ENCODE measurements at regions not wholly inside any gene's neighbourhood (a gene's known extent, or its start where the extent isn't known, plus 50 kb on each side); places are given as distances from the start of the nearest gene placed in this dataset.

GRCh38 chr4:138448169-138448568, 206.0 kb upstream of the SLC7A11 start:
- no peak overlapping the region for H3K14ac ChIP-seq (replicated peaks; ENCODE audit: low read depth, low read length)
- H3K4ac ChIP-seq (ENCODE audit: low read depth, low read length), result no peak overlapping the region
- POLR2A ChIA-PET (ENCODE audit: unreplicated experiment), result no interaction called here
- no peak overlapping the region for H2AK9ac ChIP-seq (replicated peaks; ENCODE audit: low read depth, low read length, poor library complexity)
- H3K4me3 ChIP-seq (ENCODE audit: insufficient read depth, low read depth, low read length), result no peak overlapping the region
- dilution Hi-C loops (cut with HindIII; ENCODE audit: low sequenced_read_pairs, unreplicated experiment) (no loop called here), in situ Hi-C loops (cut with MboI; ENCODE audit: low sequenced_read_pairs) (no loop called here), intact Hi-C loops (cut with micrococcal nuclease) (no loop called here)
- no peak overlapping the region; the same call in 1 of the 2 replicates for H3K56ac ChIP-seq (ENCODE audit: extremely low read depth, insufficient read depth, low read length)
- ATAC-seq (ENCODE audit: low read depth) (no peak), DNase-seq (no peak)
- no peaks in the 10 kb centered on the region; the same call in 1 of the 2 replicates for H3K4me1 ChIP-seq (ENCODE audit: control insufficient read depth, insufficient read depth, low read length)
- no peak overlapping the region for H2BK15ac ChIP-seq (ENCODE audit: low read depth, low read length)
- no peaks in the 10 kb centered on the region for H4K20me1 ChIP-seq (ENCODE audit: insufficient read depth, low read length)
- no TSS peak for BruUV-seq (replicated peaks)
- no peak overlapping the region for H4K91ac ChIP-seq (ENCODE audit: insufficient read depth, low read depth, low read length)
- CTCF ChIA-PET, result no interaction called here
- H3K27me3 ChIP-seq (ENCODE audit: control insufficient read depth, insufficient read depth, low read length), result no peaks in the 10 kb centered on the region; the same call in 1 of the 2 replicates
- no peaks in the 10 kb centered on the region for H3K36me3 ChIP-seq (ENCODE audit: control insufficient read depth, insufficient read depth, low read length)
- no peak overlapping the region for H2AFZ ChIP-seq (replicated peaks; ENCODE audit: low read length, poor library complexity)
- no peak overlapping the region for H3K27ac ChIP-seq (ENCODE audit: insufficient read depth, low read length)
- H4K5ac ChIP-seq (ENCODE audit: low read depth, low read length), result no peak overlapping the region
- H3K23ac ChIP-seq (ENCODE audit: low read depth, low read length), result no peak overlapping the region
- WGBS, 2 experiments (ENCODE audit: extremely low coverage in 2 of 2, insufficient read length in 1 of 2), result no CpG with 5 or more reads among the region's 1 CpG
- H4K8ac ChIP-seq (ENCODE audit: low read depth in 2 of 2, low read length in 2 of 2), result no peak overlapping the region
- no peaks in the 10 kb centered on the region for H3K9me1 ChIP-seq (ENCODE audit: insufficient read depth, low read length)
- H2AK5ac ChIP-seq (ENCODE audit: low read depth, low read length), result no peak overlapping the region
- no peak overlapping the region for H3K18ac ChIP-seq (ENCODE audit: low read depth, low read length)
- H3K9ac ChIP-seq (ENCODE audit: low read depth, low read length), result no peak overlapping the region
- 0 out of 2 replicates have a peak, but pooled peaks cover 3% of the 10 kb centered on the region for H3K9me3 ChIP-seq (ENCODE audit: control insufficient read depth, insufficient read depth, low read length)
- no peak overlapping the region for H2BK5ac ChIP-seq (ENCODE audit: low read depth, low read length, poor library complexity, severe bottlenecking)
- no peak for TF ChIP-seq CEBPB (IDR thresholded peaks at IDR 0.05; ENCODE audit: low read depth, low read length)
- TF ChIP-seq ELK1 (IDR thresholded peaks at IDR 0.05; ENCODE audit: borderline replicate concordance, low read depth, low read length), result no peak
- no peak for TF ChIP-seq NFE2L2 (IDR thresholded peaks at IDR 0.05; ENCODE audit: low read depth, low read length)
- no peak for TF ChIP-seq SMC3 (IDR thresholded peaks at IDR 0.05; ENCODE audit: low read depth, low read length)
- TF ChIP-seq MXI1 (IDR thresholded peaks at IDR 0.05; ENCODE audit: borderline replicate concordance, low read depth, low read length), result no peak
- TF ChIP-seq MAZ (IDR thresholded peaks at IDR 0.05; ENCODE audit: borderline replicate concordance, low read depth, low read length), result no peak
- no peak for TF ChIP-seq CTCF (conservative IDR thresholded peaks at IDR 0.05; ENCODE audit: low read depth, low read length)
- TF ChIP-seq USF2 (IDR thresholded peaks at IDR 0.05; ENCODE audit: low read depth, low read length), result no peak
- TF ChIP-seq RAD21 (IDR thresholded peaks at IDR 0.05; ENCODE audit: low read length), result no peak
- TF ChIP-seq BHLHE40 (IDR thresholded peaks at IDR 0.05; ENCODE audit: low read depth, low read length), result no peak
- no peak for TF ChIP-seq RCOR1 (IDR thresholded peaks at IDR 0.05; ENCODE audit: insufficient replicate concordance, low read length)
- TF ChIP-seq MAFK (IDR thresholded peaks at IDR 0.05; ENCODE audit: low read depth, low read length), result no peak
- no peak for TF ChIP-seq RFX5 (IDR thresholded peaks at IDR 0.05; ENCODE audit: low read depth, low read length)
- no peak for TF ChIP-seq CHD1 (IDR thresholded peaks at IDR 0.05; ENCODE audit: low read depth, low read length)
- TF ChIP-seq POLR2A (IDR thresholded peaks at IDR 0.05; ENCODE audit: low read depth, low read length), result no peak
- no peak for TF ChIP-seq FOS (IDR thresholded peaks at IDR 0.05; ENCODE audit: low read depth, low read length)
- H2BK20ac ChIP-seq (ENCODE audit: low read depth, low read length), result no peak overlapping the region
- H3K79me1 ChIP-seq (ENCODE audit: low read depth in 1 of 2, low read length in 2 of 2), result no peaks in the 10 kb centered on the region
- H3K4me2 ChIP-seq (ENCODE audit: low read depth, low read length), result no peak overlapping the region
- no peak overlapping the region for H2BK120ac ChIP-seq (ENCODE audit: low read depth, low read length)
